PC-9 (cell line): ENCODE measurements at regions not wholly inside any gene's neighbourhood (a gene's known extent, or its start where the extent isn't known, plus 50 kb on each side); places are given as distances from the start of the nearest gene placed in this dataset.

ENCODE experiments used
- EZH2 ChIP-seq: fragments of 200-600 bp; sonication (generic); IDR thresholded peaks from 2 replicates; pipeline ENCODE4 v1.8.0; 2017; ENCODE audit warnings: antibody characterized with exemption, low read depth
- TF ChIP-seq, protein P1 (sequence below): fragments of 200-600 bp; sonication (generic); conservative IDR thresholded peaks from 2 replicates; pipeline ENCODE4 v1.6.1; 2017; ENCODE audit warnings: mixed run types, antibody characterized with exemption, mild to moderate bottlenecking, moderate library complexity

DNA sequence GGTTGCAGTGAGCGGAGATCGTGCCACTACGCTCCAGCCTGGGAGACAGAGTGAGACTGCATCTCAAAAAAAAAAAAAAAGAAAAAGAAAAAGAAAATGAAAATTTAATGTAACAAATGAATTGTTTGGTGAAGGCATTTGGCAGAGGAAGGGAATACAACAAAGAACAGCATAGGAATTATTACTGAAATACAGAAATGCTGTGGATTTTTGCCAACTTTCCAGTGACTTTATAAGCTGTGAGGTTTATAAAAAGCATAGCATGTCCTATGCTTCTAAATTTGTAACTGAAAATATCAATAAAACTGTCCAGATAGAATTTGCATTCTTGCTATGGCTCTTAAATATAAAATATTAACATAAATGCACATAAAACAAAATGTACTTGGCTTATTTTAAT is 112.9 kb upstream of the IRS2 start:
- TF ChIP-seq, protein P1, sequence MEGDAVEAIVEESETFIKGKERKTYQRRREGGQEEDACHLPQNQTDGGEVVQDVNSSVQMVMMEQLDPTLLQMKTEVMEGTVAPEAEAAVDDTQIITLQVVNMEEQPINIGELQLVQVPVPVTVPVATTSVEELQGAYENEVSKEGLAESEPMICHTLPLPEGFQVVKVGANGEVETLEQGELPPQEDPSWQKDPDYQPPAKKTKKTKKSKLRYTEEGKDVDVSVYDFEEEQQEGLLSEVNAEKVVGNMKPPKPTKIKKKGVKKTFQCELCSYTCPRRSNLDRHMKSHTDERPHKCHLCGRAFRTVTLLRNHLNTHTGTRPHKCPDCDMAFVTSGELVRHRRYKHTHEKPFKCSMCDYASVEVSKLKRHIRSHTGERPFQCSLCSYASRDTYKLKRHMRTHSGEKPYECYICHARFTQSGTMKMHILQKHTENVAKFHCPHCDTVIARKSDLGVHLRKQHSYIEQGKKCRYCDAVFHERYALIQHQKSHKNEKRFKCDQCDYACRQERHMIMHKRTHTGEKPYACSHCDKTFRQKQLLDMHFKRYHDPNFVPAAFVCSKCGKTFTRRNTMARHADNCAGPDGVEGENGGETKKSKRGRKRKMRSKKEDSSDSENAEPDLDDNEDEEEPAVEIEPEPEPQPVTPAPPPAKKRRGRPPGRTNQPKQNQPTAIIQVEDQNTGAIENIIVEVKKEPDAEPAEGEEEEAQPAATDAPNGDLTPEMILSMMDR, result no peak
- no peak for TF ChIP-seq EZH2
